Panc1 (cell line): ENCODE measurements at regions not wholly inside any gene's neighbourhood (a gene's known extent, or its start where the extent isn't known, plus 50 kb on each side); places are given as distances from the start of the nearest gene placed in this dataset.
A peak's percentile ranks its signal among the peaks of the same experiment; 100 is the strongest.

Source experiments
- ATAC-seq: fragments of 200-7000 bp; cut with Tn5 transposase; 2 replicates; pipeline ENCODE4 v1.9.1; 2020; ENCODE audit warnings: mild to moderate bottlenecking, moderate library complexity
- BruUV-seq: library from RNA; stranded (reverse); fragments of 400-500 nt; replicated peaks from 2 replicates; lab custom pipeline; 2021; lab: Mats Ljungman, UMichigan
- CTCF ChIA-PET: fragments of 300-600 bp; sonication (Branson Sonifier 250); formaldehyde crosslinking; loops from one replicate; lab custom pipeline; 2022; ENCODE audit warnings: antibody characterized with exemption; lab: Charles Lee
- POLR2A ChIA-PET: fragments of 300-600 bp; sonication (Branson Sonifier 250); formaldehyde crosslinking; loops from one replicate; lab custom pipeline; 2022; ENCODE audit warnings: antibody characterized with exemption; lab: Charles Lee
- DNase-seq: peaks from one replicate; pipeline ENCODE4 v3.0.0-alpha.2; 2010; ENCODE audit warnings: low read depth, low spot score
- H3K27ac ChIP-seq: 2 replicates; pipeline ENCODE4 v1.5.1; 2011; ENCODE audit warnings: mild to moderate bottlenecking, low read length, inconsistent platforms
- H3K27me3 ChIP-seq: fragments of 200-500 bp; sonication (Bioruptor generic); 2 replicates; pipeline ENCODE4 v1.6.0; 2014; ENCODE audit warnings: low read length, inconsistent platforms; ENCODE audit not compliant: control insufficient read depth, insufficient read depth
- H3K36me3 ChIP-seq: fragments of 200-500 bp; sonication (Bioruptor generic); 2 replicates; pipeline ENCODE4 v1.5.1; 2014; ENCODE audit warnings: inconsistent platforms, mild to moderate bottlenecking, low read length, moderate library complexity; ENCODE audit not compliant: control insufficient read depth, insufficient read depth
- H3K4me1 ChIP-seq: 2 replicates; pipeline ENCODE4 v1.5.1; 2011; ENCODE audit warnings: inconsistent platforms, mild to moderate bottlenecking, low read length, moderate library complexity; ENCODE audit not compliant: control insufficient read depth, insufficient read depth
- H3K4me3 ChIP-seq, 2 experiments: 2 replicates each; pipeline ENCODE4 v1.5.1; 2011 to 2012; ENCODE audit warnings: low read depth in 2 of 2, low read length in 2 of 2, mild to moderate bottlenecking in 2 of 2, inconsistent platforms in 1 of 2, moderate library complexity in 1 of 2
- H3K9me3 ChIP-seq: fragments of 200-500 bp; sonication (Bioruptor generic); 2 replicates; pipeline ENCODE4 v1.5.1; 2014; ENCODE audit warnings: low read depth, mild to moderate bottlenecking, inconsistent platforms, low read length, moderate library complexity; ENCODE audit not compliant: control insufficient read depth, insufficient read depth
- CTCF ChIP-seq: fragments of 450-650 bp; IDR thresholded peaks from 2 replicates; pipeline ENCODE4 v1.5.1; 2017; ENCODE audit warnings: mild to moderate bottlenecking
- POLR2AphosphoS5 ChIP-seq: IDR thresholded peaks from 2 replicates; pipeline ENCODE4 v1.6.1; 2012; ENCODE audit warnings: mild to moderate bottlenecking, low read depth, low read length, moderate library complexity
- REST ChIP-seq, 2 experiments: IDR thresholded peaks; 2 replicates each; pipeline ENCODE4 v1.6.1; 2011 to 2012; ENCODE audit warnings: low read depth in 2 of 2, control low read depth in 1 of 2, low read length in 1 of 2, mild to moderate bottlenecking in 1 of 2, moderate library complexity in 1 of 2; ENCODE audit not compliant: insufficient read depth in 1 of 2
- SIN3A ChIP-seq: IDR thresholded peaks from 2 replicates; pipeline ENCODE4 v1.6.1; 2012; ENCODE audit warnings: low read depth, mild to moderate bottlenecking, low read length, moderate library complexity, borderline replicate concordance; ENCODE audit not compliant: insufficient read depth
- TCF7L2 ChIP-seq: IDR thresholded peaks from 2 replicates; pipeline ENCODE4 v1.6.1; 2011; ENCODE audit warnings: mild to moderate bottlenecking, low read depth, low read length, inconsistent platforms
- in situ Hi-C: cut with HindIII; loops from 2 replicates; pipeline ENCODE4 v1.10.0; 2016; ENCODE audit warnings: low sequenced_read_pairs, low pct_unique_long_range_greater_than_20kb
- intact Hi-C: fragments of 100-400 bp; cut with micrococcal nuclease; formaldehyde crosslinking; loops from one replicate; pipeline ENCODE4 v1.10.0; 2022; ENCODE audit not compliant: unreplicated experiment

GRCh38 chr6:166862978-166863530 is 93.3 kb downstream of the RNASET2 start:
- no TSS peak for BruUV-seq
- Histone ChIP-seq H3K27ac (no peak overlapping the region), H3K9me3 (no peaks in the 10 kb centered on the region), H3K4me3 (peak overlapping the region; percentile 38 to 46), H3K4me1 (no peaks in the 10 kb centered on the region; the same call in 1 of the 2 replicates), H3K27me3 (peaks cover 54% of the 10 kb centered on the region), H3K36me3 (no peaks in the 10 kb centered on the region)
- ATAC-seq (peak; percentile 54), DNase-seq (no peak)
- TF ChIP-seq SIN3A, result no peak
- TF ChIP-seq REST (IDR thresholded peaks at IDR 0.05; ENCODE audit: insufficient read depth in 1 of 2, low read depth in 2 of 2, low read length in 1 of 2), result no peak
- TF ChIP-seq TCF7L2, result no peak
- TF ChIP-seq CTCF, result no peak
- no peak for TF ChIP-seq POLR2AphosphoS5
- intact Hi-C loops, result no loop called here
- CTCF ChIA-PET, result interaction anchor here (0.7 kb wide), 1 partner anchor 51 kb away, joined by 5 read pairs; no protein-coding TSS in a partner anchor
- POLR2A ChIA-PET, result no interaction called here
- in situ Hi-C loops, result no loop called here

- Histone ChIP-seq H3K27me3 (peaks cover 57% of the 10 kb centered on the region), H3K27ac (no peak overlapping the region), H3K4me1 (no peaks in the 10 kb centered on the region; the same call in 1 of the 2 replicates), H3K9me3 (no peaks in the 10 kb centered on the region), H3K4me3 (peak overlapping the region; percentile 38 to 46), H3K36me3 (no peaks in the 10 kb centered on the region)
- in situ Hi-C loops, result no loop called here
- intact Hi-C loops, result no loop called here
- no peak for TF ChIP-seq SIN3A
- no peak; the same call in 1 of the 2 replicates for TF ChIP-seq CTCF
- no peak for TF ChIP-seq TCF7L2
- TF ChIP-seq POLR2AphosphoS5, result no peak
- no peak for TF ChIP-seq REST (IDR thresholded peaks at IDR 0.05; ENCODE audit: insufficient read depth in 1 of 2, low read depth in 2 of 2, low read length in 1 of 2)
- no peak for DNase-seq
- BruUV-seq, result no TSS peak
- ChIA-PET POLR2A (no interaction called here), CTCF (interaction anchor here (0.7 kb wide), 1 partner anchor 50 kb away, joined by 5 read pairs; no protein-coding TSS in a partner anchor)
- peak; percentile 80 for ATAC-seq
Observed at GRCh38 chr6:166862287-166862977, 93.9 kb downstream of the RNASET2 start.
